OCI-LY7 (cell line): ENCODE measurements at regions not wholly inside any gene's neighbourhood (a gene's known extent, or its start where the extent isn't known, plus 50 kb on each side); places are given as distances from the start of the nearest gene placed in this dataset.

Experiments
- BruUV-seq: library from RNA; stranded (reverse); fragments of 400-500 nt; replicated peaks from 2 replicates; lab custom pipeline; 2021; lab: Mats Ljungman, UMichigan
- CTCF ChIA-PET: fragments of 300-600 bp; sonication (Branson Sonifier 250); formaldehyde crosslinking; loops from one replicate; lab custom pipeline; 2022; ENCODE audit warnings: antibody characterized with exemption; ENCODE audit not compliant: unreplicated experiment; lab: Charles Lee
- POLR2A ChIA-PET: fragments of 300-600 bp; sonication (Branson Sonifier 250); formaldehyde crosslinking; loops from one replicate; lab custom pipeline; 2022; ENCODE audit warnings: antibody characterized with exemption; lab: Charles Lee
- DNase-seq: peaks from one replicate; pipeline ENCODE4 v3.0.0-alpha.2; 2015; ENCODE audit warnings: low spot score
- H2AFZ ChIP-seq: fragments of 200-600 bp; sonication (generic), shearing (Covaris generic); 2 replicates; pipeline ENCODE4 v1.6.1; 2014; ENCODE audit warnings: mild to moderate bottlenecking, antibody characterized with exemption, low read length, moderate library complexity
- H3K27ac ChIP-seq: fragments of 200-600 bp; sonication (generic); 2 replicates; pipeline ENCODE4 v1.5.1; 2014; ENCODE audit warnings: mixed run types, low read depth, mild to moderate bottlenecking, moderate library complexity, low read length, inconsistent platforms; ENCODE audit not compliant: poor library complexity, severe bottlenecking
- H3K36me3 ChIP-seq: fragments of 200-600 bp; sonication (generic); 2 replicates; pipeline ENCODE4 v1.6.1; 2014; ENCODE audit warnings: mild to moderate bottlenecking, antibody characterized with exemption, low read length, moderate library complexity, mixed read lengths; ENCODE audit not compliant: insufficient read depth
- H3K4me1 ChIP-seq: fragments of 200-600 bp; sonication (generic); 2 replicates; pipeline ENCODE4 v1.5.1; 2014; ENCODE audit warnings: mild to moderate bottlenecking, low read length; ENCODE audit not compliant: insufficient read depth, poor library complexity, severe bottlenecking
- H3K4me2 ChIP-seq: fragments of 200-600 bp; sonication (generic); 2 replicates; pipeline ENCODE4 v1.6.1; 2014; ENCODE audit warnings: mild to moderate bottlenecking, low read length
- H3K4me3 ChIP-seq: fragments of 200-600 bp; sonication (generic); 2 replicates; pipeline ENCODE4 v1.5.1; 2014; ENCODE audit warnings: mild to moderate bottlenecking, low read depth, low read length; ENCODE audit not compliant: poor library complexity, severe bottlenecking
- H3K79me2 ChIP-seq: fragments of 200-600 bp; sonication (generic); 2 replicates; pipeline ENCODE4 v1.6.1; 2016; ENCODE audit warnings: low read depth, mild to moderate bottlenecking, low read length, moderate library complexity, mixed read lengths; ENCODE audit not compliant: insufficient read depth
- H3K9me2 ChIP-seq: fragments of 200-600 bp; sonication (generic); 2 replicates; pipeline ENCODE4 v1.6.1; 2016; ENCODE audit warnings: mild to moderate bottlenecking, low read length, mixed read lengths; ENCODE audit not compliant: insufficient read depth
- H3K9me3 ChIP-seq: fragments of 200-600 bp; sonication (generic); 2 replicates; pipeline ENCODE4 v1.6.1; 2014; ENCODE audit warnings: mild to moderate bottlenecking, mixed run types, low read length, mixed read lengths
- H4K20me1 ChIP-seq: fragments of 200-600 bp; sonication (generic); 2 replicates; pipeline ENCODE4 v1.6.1; 2014; ENCODE audit warnings: mild to moderate bottlenecking, antibody characterized with exemption, low read length, moderate library complexity, mixed read lengths; ENCODE audit not compliant: insufficient read depth
- EZH2phosphoT487 ChIP-seq: fragments of 200-600 bp; sonication (generic); IDR thresholded peaks from 2 replicates; pipeline ENCODE4 v1.6.1; 2018; ENCODE audit warnings: low read depth, borderline replicate concordance, mild to moderate bottlenecking, mixed run types, antibody characterized with exemption, low read length, moderate library complexity, mixed read lengths
- intact Hi-C: fragments of 100-400 bp; cut with micrococcal nuclease; formaldehyde crosslinking; loops from one replicate; pipeline ENCODE4 v1.10.0; 2022; ENCODE audit not compliant: unreplicated experiment
- TF ChIP-seq, protein P1 (sequence below): fragments of 200-600 bp; sonication (generic); conservative IDR thresholded peaks from 2 replicates; pipeline ENCODE4 v1.5.1; 2014; ENCODE audit warnings: mild to moderate bottlenecking, antibody characterized with exemption, low read length, moderate library complexity, mixed read lengths

DNA sequence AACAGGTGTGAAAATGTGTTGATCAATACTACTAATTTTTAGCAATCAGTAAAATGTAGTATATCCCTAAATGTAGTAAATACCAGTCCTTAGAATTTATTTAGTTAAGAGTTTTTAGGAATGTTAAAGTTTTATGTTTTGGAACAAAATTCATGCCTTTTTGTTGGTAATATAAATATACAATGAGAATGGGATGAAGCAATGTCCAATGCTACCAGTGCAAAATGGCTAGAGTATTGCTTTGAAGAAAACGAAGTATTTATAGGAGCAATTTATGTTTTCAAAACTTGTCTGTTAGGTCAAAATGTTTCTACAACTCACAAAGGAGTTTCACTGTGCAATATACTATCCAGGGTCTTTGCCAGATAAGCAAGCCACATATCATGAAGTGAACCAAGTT is 851.5 kb downstream of the PCDH18 start:
- intact Hi-C loops: no loop called here
- no peak overlapping the region for H3K27ac ChIP-seq
- no peaks in the 10 kb centered on the region for H4K20me1 ChIP-seq
- DNase-seq: no peak
- no peak overlapping the region for H2AFZ ChIP-seq
- POLR2A ChIA-PET: no interaction called here
- no peak for TF ChIP-seq EZH2phosphoT487
- TF ChIP-seq, protein P1, sequence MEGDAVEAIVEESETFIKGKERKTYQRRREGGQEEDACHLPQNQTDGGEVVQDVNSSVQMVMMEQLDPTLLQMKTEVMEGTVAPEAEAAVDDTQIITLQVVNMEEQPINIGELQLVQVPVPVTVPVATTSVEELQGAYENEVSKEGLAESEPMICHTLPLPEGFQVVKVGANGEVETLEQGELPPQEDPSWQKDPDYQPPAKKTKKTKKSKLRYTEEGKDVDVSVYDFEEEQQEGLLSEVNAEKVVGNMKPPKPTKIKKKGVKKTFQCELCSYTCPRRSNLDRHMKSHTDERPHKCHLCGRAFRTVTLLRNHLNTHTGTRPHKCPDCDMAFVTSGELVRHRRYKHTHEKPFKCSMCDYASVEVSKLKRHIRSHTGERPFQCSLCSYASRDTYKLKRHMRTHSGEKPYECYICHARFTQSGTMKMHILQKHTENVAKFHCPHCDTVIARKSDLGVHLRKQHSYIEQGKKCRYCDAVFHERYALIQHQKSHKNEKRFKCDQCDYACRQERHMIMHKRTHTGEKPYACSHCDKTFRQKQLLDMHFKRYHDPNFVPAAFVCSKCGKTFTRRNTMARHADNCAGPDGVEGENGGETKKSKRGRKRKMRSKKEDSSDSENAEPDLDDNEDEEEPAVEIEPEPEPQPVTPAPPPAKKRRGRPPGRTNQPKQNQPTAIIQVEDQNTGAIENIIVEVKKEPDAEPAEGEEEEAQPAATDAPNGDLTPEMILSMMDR: no peak
- no peaks in the 10 kb centered on the region for H3K9me3 ChIP-seq
- no peak overlapping the region for H3K4me3 ChIP-seq
- no peak overlapping the region for H3K4me2 ChIP-seq
- H3K79me2 ChIP-seq: no peaks in the 10 kb centered on the region
- CTCF ChIA-PET: no interaction called here
- BruUV-seq: no TSS peak
- no peaks in the 10 kb centered on the region for H3K36me3 ChIP-seq
- no peaks in the 10 kb centered on the region for H3K9me2 ChIP-seq
- no peaks in the 10 kb centered on the region for H3K4me1 ChIP-seq

DNA sequence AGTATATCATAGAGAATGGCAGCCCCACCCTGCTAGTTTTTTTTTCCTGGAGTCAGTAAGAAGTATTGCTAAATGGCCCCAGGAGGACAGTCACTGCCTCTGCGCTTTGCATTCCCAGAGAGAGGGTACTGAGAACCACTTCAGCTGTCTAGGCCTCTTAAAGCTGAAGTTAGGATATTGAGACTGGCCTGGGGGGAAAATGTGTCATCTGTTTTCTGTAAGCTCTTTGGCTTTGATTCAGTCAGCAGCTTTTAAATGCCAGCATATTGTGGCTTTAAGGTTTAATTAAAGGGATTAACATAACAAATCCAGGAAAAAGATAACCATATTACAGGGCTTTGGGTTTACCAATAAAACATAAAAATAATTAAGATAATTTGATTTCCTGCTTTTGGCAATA is 852.0 kb downstream of the PCDH18 start:
- no peak for DNase-seq
- no peak overlapping the region for H3K4me2 ChIP-seq
- no peaks in the 10 kb centered on the region for H3K9me3 ChIP-seq
- no peak overlapping the region for H3K27ac ChIP-seq
- no peak overlapping the region for H3K4me3 ChIP-seq
- H4K20me1 ChIP-seq: no peaks in the 10 kb centered on the region
- intact Hi-C loops: no loop called here
- no peaks in the 10 kb centered on the region for H3K79me2 ChIP-seq
- ChIA-PET POLR2A (no interaction called here), CTCF (no interaction called here)
- H3K36me3 ChIP-seq: no peaks in the 10 kb centered on the region
- no peaks in the 10 kb centered on the region for H3K9me2 ChIP-seq
- no peak overlapping the region for H2AFZ ChIP-seq
- BruUV-seq: no TSS peak
- TF ChIP-seq EZH2phosphoT487: no peak
- TF ChIP-seq, protein P1: no peak
- H3K4me1 ChIP-seq: no peaks in the 10 kb centered on the region

DNA sequence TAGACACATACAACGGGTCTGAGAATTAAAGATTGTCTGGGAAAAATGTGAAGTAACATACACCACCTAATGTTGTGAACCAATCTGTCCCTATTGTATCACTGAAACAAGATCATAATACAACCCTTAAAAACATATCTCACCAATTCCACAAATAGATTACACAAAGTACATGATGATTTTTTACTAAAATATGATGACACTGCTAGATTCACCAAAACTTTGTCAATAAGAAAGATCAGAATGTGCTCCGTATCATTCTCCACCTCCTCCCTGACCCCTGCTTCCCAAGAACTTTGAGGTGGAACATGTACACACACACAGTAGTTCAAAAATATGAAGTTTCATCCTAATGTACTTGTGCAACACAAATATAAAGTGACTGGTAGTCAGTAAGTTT is 862.0 kb downstream of the PCDH18 start:
- TF ChIP-seq, protein P1: no peak
- TF ChIP-seq EZH2phosphoT487: no peak
- Histone ChIP-seq H3K9me2 (no peaks in the 10 kb centered on the region), H3K4me3 (no peak overlapping the region), H3K79me2 (no peaks in the 10 kb centered on the region), H3K4me1 (no peaks in the 10 kb centered on the region), H2AFZ (no peak overlapping the region), H3K27ac (no peak overlapping the region), H3K4me2 (no peak overlapping the region), H3K36me3 (no peaks in the 10 kb centered on the region), H4K20me1 (no peaks in the 10 kb centered on the region), H3K9me3 (no peaks in the 10 kb centered on the region)
- POLR2A ChIA-PET: no interaction called here
- CTCF ChIA-PET: no interaction called here
- no TSS peak for BruUV-seq
- intact Hi-C loops: no loop called here
- no peak for DNase-seq
